ENCODE measurements at regions not wholly inside any gene's neighbourhood (a gene's known extent, or its start where the extent isn't known, plus 50 kb on each side); places are given as distances from the start of the nearest gene placed in this dataset.

DNA sequence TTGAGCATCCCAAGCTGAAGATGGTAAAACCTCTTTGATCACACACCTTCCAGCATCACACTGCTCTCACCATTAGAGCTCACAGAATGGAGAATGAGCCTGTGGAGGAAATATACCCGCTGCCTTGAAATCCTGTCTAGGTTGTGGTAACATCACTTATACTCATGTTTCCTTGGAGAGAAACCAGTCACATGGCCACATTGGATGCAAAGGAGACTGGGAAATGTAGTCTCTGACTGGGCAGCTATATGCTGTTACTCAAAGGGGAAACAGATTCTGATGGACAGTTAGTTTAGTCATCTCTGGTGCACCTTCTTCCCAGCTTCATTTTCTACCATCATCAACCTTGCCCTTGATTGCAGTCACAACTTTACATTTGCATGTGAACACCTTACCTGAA lies 286.3 kb downstream of the ANKRD50 start:
- no peak overlapping the region for H3K4me3 ChIP-seq (ENCODE audit: low read length)
- no peaks in the 10 kb centered on the region for H3K27me3 ChIP-seq (ENCODE audit: control insufficient read depth, low read length)
- H3F3A ChIP-seq (ENCODE audit: control insufficient read depth, insufficient read depth) = no peaks in the 10 kb centered on the region
- H3K9me3 ChIP-seq (ENCODE audit: control insufficient read depth, insufficient read depth, low read length) = no peaks in the 10 kb centered on the region
- H3K36me3 ChIP-seq (ENCODE audit: control insufficient read depth, low read length) = no peaks in the 10 kb centered on the region
- H3K4me1 ChIP-seq (ENCODE audit: control insufficient read depth, low read length) = no peaks in the 10 kb centered on the region
- H3K79me2 ChIP-seq (ENCODE audit: control insufficient read depth, low read length) = no peaks in the 10 kb centered on the region
- TF ChIP-seq EZH2phosphoT487 (IDR thresholded peaks at IDR 0.05; ENCODE audit: borderline replicate concordance, low read length) = no peak
- TF ChIP-seq, protein P1, sequence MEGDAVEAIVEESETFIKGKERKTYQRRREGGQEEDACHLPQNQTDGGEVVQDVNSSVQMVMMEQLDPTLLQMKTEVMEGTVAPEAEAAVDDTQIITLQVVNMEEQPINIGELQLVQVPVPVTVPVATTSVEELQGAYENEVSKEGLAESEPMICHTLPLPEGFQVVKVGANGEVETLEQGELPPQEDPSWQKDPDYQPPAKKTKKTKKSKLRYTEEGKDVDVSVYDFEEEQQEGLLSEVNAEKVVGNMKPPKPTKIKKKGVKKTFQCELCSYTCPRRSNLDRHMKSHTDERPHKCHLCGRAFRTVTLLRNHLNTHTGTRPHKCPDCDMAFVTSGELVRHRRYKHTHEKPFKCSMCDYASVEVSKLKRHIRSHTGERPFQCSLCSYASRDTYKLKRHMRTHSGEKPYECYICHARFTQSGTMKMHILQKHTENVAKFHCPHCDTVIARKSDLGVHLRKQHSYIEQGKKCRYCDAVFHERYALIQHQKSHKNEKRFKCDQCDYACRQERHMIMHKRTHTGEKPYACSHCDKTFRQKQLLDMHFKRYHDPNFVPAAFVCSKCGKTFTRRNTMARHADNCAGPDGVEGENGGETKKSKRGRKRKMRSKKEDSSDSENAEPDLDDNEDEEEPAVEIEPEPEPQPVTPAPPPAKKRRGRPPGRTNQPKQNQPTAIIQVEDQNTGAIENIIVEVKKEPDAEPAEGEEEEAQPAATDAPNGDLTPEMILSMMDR (IDR thresholded peaks at IDR 0.05; ENCODE audit: low read depth, low read length, poor library complexity, severe bottlenecking) = no peak
- H3K9me2 ChIP-seq (replicated peaks; ENCODE audit: control insufficient read depth, low read length) = no peaks in the 10 kb centered on the region
- H3K4me2 ChIP-seq (ENCODE audit: low read length) = no peak overlapping the region
- H3K27ac ChIP-seq (ENCODE audit: low read depth, low read length) = no peak overlapping the region
- no peaks in the 10 kb centered on the region for H4K20me1 ChIP-seq (ENCODE audit: control insufficient read depth, insufficient read depth, low read depth, low read length)

DNA sequence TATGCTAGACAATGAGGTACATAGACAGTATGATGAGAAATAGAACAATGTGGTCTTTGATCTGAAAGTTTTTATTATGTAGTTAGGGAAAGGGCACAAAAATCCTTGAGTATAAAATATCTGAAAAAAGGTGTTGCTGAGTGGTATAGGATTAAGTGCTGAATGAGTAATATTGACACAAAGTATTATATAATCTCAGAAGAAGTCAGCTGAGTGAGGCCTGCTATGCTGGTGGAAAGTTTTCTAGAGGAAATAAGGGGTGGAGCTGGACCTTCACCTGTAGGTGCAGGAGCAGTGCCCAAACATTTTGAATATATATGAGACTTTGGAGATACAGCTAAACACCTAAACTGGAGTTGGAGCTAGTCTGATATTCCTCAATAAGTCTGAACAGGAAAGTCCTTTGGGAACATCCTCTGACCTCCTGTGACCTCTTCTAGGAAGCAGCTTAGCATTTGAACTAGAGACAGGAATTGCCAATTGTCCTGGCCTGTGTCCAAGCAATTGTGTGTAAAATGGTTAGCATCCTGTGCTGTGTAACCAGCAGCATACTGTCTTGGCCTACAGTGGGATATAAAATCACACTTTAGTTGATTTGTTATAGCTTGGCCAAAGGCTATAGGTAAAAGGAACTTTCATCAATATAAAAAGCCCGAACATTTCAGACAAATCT lies 285.3 kb downstream of the ANKRD50 start:
- no peaks in the 10 kb centered on the region for H3F3A ChIP-seq (ENCODE audit: control insufficient read depth, insufficient read depth)
- no peak overlapping the region for H3K4me3 ChIP-seq (ENCODE audit: low read length)
- no peaks in the 10 kb centered on the region for H4K20me1 ChIP-seq (ENCODE audit: control insufficient read depth, insufficient read depth, low read depth, low read length)
- no peaks in the 10 kb centered on the region for H3K79me2 ChIP-seq (ENCODE audit: control insufficient read depth, low read length)
- no peaks in the 10 kb centered on the region for H3K9me3 ChIP-seq (ENCODE audit: control insufficient read depth, insufficient read depth, low read length)
- TF ChIP-seq, protein P1 (IDR thresholded peaks at IDR 0.05; ENCODE audit: low read depth, low read length, poor library complexity, severe bottlenecking) = no peak
- TF ChIP-seq EZH2phosphoT487 (IDR thresholded peaks at IDR 0.05; ENCODE audit: borderline replicate concordance, low read length) = no peak
- no peaks in the 10 kb centered on the region for H3K36me3 ChIP-seq (ENCODE audit: control insufficient read depth, low read length)
- H3K9me2 ChIP-seq (replicated peaks; ENCODE audit: control insufficient read depth, low read length) = no peaks in the 10 kb centered on the region
- no peaks in the 10 kb centered on the region for H3K4me1 ChIP-seq (ENCODE audit: control insufficient read depth, low read length)
- no peaks in the 10 kb centered on the region for H3K27me3 ChIP-seq (ENCODE audit: control insufficient read depth, low read length)
- no peak overlapping the region for H3K27ac ChIP-seq (ENCODE audit: low read depth, low read length)
- H3K4me2 ChIP-seq (ENCODE audit: low read length) = no peak overlapping the region

DNA sequence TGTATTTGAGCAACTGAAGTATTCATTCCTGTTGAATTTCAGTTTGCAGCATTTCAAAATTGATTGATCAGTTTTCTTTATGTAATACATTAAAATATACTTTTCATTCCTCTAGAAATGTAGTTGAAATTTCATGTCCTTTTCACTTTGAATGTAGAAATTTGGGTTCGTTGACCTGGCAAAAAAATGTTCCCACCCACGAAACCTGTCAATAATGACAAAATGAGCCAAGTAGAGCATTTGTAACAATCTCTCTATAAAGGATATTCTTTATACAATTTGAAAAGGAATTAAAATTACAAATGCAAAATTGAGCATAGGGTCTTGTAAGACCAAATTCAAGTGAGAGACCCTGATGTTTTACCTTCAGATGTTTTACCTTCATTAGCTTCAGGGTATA lies 283.9 kb downstream of the ANKRD50 start:
- Histone ChIP-seq H3K27me3 (ENCODE audit: control insufficient read depth, low read length) (no peaks in the 10 kb centered on the region), H3F3A (ENCODE audit: control insufficient read depth, insufficient read depth) (no peaks in the 10 kb centered on the region), H4K20me1 (ENCODE audit: control insufficient read depth, insufficient read depth, low read depth, low read length) (no peaks in the 10 kb centered on the region), H3K4me2 (ENCODE audit: low read length) (no peak overlapping the region), H3K4me3 (ENCODE audit: low read length) (no peak overlapping the region), H3K36me3 (ENCODE audit: control insufficient read depth, low read length) (no peaks in the 10 kb centered on the region), H3K4me1 (ENCODE audit: control insufficient read depth, low read length) (no peaks in the 10 kb centered on the region), H3K79me2 (ENCODE audit: control insufficient read depth, low read length) (no peaks in the 10 kb centered on the region), H3K27ac (ENCODE audit: low read depth, low read length) (no peak overlapping the region), H3K9me3 (ENCODE audit: control insufficient read depth, insufficient read depth, low read length) (no peaks in the 10 kb centered on the region), H3K9me2 (replicated peaks; ENCODE audit: control insufficient read depth, low read length) (no peaks in the 10 kb centered on the region)
- TF ChIP-seq EZH2phosphoT487 (IDR thresholded peaks at IDR 0.05; ENCODE audit: borderline replicate concordance, low read length) = no peak
- TF ChIP-seq, protein P1 (IDR thresholded peaks at IDR 0.05; ENCODE audit: low read depth, low read length, poor library complexity, severe bottlenecking) = no peak

Data from DOHH2 (cell line).